Thyroid gland (tissue), 4 donors: ENCODE measurements at regions not wholly inside any gene's neighbourhood (a gene's known extent, or its start where the extent isn't known, plus 50 kb on each side); places are given as distances from the start of the nearest gene placed in this dataset.

ENCODE experiments used
- POLR2A ChIP-seq, 2 donors: fragments of 450-650 bp; IDR thresholded peaks; one replicate each; pipeline ENCODE4 v1.6.1; 2017; ENCODE audit warnings: antibody characterized with exemption in 2 of 2, mild to moderate bottlenecking in 2 of 2, moderate library complexity in 1 of 2
- TF ChIP-seq, protein P1 (sequence below), 6 experiments: fragments of 200-600 bp in 3 of 6; fragments of 450-650 bp in 3 of 6; sonication (generic) in 3 of 6; IDR thresholded peaks; one replicate each; pipeline ENCODE4 v1.5.1; 2016 to 2019; ENCODE audit warnings: antibody characterized with exemption in 6 of 6, mild to moderate bottlenecking in 2 of 6, inconsistent platforms in 1 of 6, moderate library complexity in 1 of 6

DNA sequence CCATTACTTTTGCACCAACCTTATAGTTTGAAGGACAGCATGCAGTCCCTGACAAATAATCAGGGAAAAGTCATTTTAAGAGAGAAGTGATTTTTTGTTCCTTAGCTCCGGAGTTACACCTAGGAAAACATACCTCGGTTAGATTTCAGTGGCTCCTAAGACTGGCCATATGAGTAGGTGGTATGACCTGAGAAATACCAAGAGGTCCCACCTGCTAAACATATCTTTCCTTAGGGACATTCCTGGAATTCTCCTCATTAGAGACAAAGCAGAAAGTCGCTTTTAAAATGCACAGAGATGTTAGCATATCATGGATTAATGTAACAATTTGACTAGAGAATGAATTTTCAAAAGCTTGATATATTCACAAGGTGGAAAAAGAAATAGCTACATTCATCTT lies 84.2 kb upstream of the RNPC3 start:
- no peak for TF ChIP-seq POLR2A (IDR thresholded peaks at IDR 0.05)
- TF ChIP-seq, protein P1, sequence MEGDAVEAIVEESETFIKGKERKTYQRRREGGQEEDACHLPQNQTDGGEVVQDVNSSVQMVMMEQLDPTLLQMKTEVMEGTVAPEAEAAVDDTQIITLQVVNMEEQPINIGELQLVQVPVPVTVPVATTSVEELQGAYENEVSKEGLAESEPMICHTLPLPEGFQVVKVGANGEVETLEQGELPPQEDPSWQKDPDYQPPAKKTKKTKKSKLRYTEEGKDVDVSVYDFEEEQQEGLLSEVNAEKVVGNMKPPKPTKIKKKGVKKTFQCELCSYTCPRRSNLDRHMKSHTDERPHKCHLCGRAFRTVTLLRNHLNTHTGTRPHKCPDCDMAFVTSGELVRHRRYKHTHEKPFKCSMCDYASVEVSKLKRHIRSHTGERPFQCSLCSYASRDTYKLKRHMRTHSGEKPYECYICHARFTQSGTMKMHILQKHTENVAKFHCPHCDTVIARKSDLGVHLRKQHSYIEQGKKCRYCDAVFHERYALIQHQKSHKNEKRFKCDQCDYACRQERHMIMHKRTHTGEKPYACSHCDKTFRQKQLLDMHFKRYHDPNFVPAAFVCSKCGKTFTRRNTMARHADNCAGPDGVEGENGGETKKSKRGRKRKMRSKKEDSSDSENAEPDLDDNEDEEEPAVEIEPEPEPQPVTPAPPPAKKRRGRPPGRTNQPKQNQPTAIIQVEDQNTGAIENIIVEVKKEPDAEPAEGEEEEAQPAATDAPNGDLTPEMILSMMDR (IDR thresholded peaks at IDR 0.05) = no peak
